ENCODE measurements at regions not wholly inside any gene's neighbourhood (a gene's known extent, or its start where the extent isn't known, plus 50 kb on each side); places are given as distances from the start of the nearest gene placed in this dataset.

DNA sequence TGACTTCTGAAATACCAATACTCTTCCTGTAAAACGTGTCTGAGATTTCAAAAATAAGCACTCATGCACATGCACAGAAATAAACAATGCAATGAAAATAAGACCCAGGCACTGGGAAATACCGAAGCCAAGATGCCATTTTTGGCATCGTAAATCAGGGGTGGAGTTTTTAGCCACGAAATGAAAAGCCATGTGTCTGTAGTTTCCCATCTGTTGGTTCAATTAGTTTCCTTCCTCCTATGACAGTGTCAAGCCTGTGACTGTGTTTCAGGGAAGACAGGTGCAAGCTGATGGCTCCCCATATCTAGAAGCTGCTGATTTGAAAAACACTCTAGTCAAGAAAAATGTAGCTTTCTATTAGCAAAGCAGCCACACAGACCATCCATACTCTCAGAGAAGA, 480.4 kb upstream of the CAMK1G start:
- TF ChIP-seq, protein P1, sequence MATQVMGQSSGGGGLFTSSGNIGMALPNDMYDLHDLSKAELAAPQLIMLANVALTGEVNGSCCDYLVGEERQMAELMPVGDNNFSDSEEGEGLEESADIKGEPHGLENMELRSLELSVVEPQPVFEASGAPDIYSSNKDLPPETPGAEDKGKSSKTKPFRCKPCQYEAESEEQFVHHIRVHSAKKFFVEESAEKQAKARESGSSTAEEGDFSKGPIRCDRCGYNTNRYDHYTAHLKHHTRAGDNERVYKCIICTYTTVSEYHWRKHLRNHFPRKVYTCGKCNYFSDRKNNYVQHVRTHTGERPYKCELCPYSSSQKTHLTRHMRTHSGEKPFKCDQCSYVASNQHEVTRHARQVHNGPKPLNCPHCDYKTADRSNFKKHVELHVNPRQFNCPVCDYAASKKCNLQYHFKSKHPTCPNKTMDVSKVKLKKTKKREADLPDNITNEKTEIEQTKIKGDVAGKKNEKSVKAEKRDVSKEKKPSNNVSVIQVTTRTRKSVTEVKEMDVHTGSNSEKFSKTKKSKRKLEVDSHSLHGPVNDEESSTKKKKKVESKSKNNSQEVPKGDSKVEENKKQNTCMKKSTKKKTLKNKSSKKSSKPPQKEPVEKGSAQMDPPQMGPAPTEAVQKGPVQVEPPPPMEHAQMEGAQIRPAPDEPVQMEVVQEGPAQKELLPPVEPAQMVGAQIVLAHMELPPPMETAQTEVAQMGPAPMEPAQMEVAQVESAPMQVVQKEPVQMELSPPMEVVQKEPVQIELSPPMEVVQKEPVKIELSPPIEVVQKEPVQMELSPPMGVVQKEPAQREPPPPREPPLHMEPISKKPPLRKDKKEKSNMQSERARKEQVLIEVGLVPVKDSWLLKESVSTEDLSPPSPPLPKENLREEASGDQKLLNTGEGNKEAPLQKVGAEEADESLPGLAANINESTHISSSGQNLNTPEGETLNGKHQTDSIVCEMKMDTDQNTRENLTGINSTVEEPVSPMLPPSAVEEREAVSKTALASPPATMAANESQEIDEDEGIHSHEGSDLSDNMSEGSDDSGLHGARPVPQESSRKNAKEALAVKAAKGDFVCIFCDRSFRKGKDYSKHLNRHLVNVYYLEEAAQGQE (IDR thresholded peaks at IDR 0.05; ENCODE audit: insufficient read depth in 1 of 2, low read depth in 2 of 2, low read length in 2 of 2): no peak
- TF ChIP-seq TAF1 (IDR thresholded peaks at IDR 0.05; ENCODE audit: borderline replicate concordance, insufficient read depth, low read length) (no peak), POLR2AphosphoS5 (IDR thresholded peaks at IDR 0.05; ENCODE audit: low read depth, low read length) (no peak)

Measured in PFSK-1 (cell line).